ENCODE measurements at regions not wholly inside any gene's neighbourhood (a gene's known extent, or its start where the extent isn't known, plus 50 kb on each side); places are given as distances from the start of the nearest gene placed in this dataset.

DNA sequence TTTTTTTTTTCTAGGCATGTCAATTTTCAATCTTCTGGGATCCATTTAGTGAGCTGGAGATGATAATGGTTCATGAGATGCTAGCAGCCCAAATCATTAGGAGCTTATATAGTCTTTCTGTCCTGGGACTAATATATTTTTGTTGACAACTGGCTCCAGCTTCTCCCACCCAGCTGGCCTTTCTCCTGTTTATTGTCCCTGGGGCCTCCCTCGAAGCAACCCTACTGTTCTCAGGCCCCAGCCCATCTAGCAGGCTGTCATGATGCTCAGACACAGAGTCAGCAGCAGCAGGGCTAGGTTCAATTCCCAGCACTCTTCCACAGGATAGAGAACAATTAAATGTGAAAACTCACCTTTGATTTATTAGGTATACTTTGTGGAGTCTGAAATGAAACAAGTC is 127.6 kb upstream of the MID1 start:
- no peak for DNase-seq (ENCODE audit: low read depth in 2 of 2)

DNA sequence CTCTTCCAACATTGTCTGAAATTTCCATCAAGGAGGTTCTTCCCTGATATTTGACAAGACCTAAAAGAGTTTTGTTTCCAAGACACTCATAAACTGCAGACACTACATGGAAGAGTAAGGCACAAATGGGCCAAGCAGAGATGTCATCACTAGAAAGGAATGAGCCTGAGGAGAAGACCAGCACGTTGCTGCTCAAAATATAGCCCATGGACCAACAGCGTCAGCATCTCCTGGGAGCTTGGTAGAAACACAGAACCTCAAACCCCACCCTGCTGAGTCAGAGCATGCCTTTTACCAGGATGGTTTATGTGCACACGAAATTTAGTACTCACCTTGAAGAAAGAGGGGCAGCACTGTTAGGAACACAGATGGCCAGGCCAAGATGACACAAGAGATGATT is 128.7 kb upstream of the MID1 start:
- no peak for DNase-seq (ENCODE audit: low read depth in 2 of 2)

DNA sequence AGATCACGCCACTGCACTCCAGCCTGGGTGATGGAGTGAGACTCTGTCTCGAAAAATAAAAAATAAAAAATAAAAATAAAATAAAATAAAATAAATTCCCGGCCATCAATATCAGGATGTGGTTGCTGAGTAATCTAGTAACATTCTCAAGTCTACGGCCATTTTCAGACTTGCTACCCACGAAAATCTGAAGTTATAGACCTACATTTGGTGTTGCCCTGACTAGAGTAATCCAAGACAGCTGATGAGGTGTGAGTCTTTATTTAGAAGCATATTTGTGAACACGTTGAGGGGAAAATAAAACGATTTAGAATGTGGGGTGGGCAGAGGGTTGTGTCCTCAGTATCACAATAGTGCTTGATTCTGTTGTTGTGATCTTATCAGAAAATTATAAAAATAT is 130.2 kb upstream of the MID1 start:
- DNase-seq (ENCODE audit: low read depth in 2 of 2) = no peak

DNA sequence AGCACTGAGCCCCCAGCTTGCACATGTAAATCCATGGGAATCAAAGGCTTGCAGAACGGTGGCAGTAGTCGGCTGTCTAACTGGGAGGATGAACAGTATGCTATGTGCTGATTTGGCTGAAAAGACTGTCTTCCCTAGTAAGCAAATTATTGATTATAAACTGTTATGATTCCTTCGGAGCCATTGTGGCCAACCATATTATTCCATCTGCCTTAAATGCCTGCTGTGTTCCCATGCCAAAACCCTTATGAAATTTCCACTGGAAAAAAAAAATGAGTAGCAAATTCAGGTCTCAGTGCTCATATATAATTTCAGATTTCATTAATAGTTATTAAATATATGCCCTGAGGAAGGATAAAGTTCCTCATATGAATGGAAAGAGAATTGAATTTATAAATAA is 132.7 kb upstream of the MID1 start:
- no peak for DNase-seq (ENCODE audit: low read depth in 2 of 2)

DNA sequence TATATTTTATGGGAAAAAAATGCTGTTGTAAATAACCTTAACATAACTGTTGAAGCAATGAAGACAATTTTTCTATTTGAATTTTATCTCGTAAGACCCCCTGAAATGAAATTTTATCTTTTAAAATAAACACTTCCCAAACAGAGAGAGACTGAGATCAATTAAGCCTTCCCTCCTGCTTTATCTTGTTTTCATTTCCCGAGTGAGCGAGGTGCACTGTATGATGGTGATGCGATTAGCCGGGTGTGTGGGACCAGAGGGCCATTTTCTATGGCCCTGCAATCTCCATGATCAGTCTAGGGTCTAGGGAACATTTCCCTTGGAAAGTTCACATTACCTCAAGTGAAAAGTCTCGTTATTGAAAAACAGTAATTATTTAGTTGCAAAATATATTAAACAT is 134.1 kb upstream of the MID1 start:
- DNase-seq (ENCODE audit: low read depth in 2 of 2) = no peak

DNA sequence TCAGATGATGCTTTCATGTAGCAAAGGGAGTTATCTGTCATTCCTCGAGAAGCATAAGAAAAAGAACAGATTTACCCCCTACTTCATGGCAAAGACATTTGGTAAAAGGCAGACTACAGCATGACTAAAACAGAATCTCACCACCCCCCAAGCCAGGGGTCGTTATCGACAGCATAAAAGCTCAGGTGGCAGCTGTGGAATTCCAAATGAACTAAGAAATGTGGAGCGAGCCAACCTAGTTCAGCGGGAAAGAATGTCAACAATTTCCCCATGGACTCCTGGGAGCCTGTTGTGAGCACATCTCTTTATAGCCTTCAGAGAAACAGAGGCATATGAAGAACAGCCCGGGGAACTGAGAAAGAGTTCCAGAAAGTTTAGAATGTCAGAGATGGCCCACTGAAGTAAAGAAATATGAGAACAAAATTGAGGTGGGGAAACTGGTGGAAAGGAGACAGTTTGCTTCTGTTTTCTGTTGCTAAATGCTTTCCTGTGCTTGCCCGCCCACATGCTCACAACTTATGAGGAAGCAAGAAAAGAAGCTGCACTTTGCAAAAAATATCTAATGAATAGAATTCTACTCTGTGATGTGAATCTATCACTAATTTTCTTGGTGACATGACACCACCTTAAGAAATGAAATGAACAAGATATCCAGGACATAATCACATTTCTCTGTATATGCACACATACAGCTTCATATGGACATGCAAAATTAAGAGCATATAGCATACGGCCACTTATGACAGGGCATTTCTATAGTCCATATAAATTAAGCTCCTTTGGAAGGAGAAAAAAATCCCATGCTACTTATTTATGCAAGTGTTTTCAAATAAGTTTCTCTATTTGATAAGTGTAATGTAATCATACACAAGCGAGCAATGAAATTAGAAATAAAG is 135.3 kb upstream of the MID1 start:
- no peak for DNase-seq (ENCODE audit: low read depth in 2 of 2)

DNA sequence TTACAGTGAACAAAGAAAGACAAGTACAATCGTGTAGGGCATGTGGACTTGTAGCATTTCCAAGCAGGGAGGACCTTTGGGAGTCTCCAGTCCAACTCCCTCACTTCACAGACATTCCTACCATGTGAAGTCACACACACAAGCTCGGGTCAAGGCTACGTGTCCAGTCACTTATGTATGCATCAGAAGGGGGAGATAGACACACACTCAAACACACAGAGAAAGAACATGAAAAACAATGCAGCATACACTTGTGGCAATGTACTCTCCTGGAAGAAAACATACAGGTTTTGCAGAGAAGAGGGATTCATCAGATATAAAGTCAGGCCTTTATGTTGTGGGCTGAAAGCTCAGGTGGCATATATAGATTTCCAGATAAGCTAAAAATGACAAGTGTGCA is 136.1 kb upstream of the MID1 start:
- no peak for DNase-seq (ENCODE audit: low read depth in 2 of 2)

DNA sequence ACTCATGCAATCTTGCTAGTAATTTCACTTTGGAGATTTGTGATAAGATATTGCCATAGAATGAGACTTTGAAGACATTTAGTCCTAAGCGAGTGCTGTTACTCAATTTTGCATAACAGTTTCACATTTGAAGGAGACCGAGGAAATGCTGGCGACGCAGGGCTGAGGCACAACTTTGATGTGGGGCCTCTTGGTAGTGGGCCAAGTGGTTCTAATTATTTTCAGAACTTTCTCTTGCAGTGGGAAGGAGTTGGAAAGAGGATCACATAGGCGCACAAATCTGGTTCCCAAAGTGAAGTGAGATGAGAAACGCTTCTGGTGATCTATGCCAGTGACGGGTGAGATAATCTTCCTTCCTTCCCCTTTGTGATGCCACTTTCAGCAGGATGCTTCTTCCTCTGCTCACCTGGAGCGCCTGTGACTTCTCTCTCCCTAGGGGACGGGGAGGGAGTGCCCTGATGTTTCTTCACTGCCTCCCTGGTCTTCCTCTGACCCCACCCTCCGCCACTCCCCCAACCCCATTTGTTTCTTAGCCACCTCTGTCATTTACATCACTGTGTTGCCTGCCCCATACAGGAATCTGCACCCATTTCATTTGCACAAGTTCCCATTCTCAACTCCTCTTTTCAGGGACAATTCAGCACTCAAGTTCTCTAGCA is 138.9 kb upstream of the MID1 start:
- DNase-seq (ENCODE audit: low read depth in 2 of 2) = no peak

DNA sequence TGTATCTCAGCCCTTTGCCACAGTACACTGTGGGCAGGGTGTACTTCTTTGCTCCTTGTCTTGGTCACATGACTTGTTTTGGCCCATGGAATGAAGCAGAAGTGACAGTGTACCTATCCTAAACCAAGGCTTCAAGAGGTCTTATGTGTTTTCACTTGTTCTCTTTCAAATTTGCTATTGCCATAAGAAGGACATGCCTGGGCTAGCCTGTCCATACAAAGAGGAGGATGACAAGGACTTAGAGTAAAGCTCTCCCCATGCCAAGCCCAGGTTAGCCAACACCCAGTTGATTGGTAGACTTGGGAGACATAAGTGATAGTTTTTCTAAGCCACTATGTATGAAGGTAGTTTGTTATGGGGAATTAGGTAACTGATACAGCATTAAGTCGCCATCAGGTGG is 141.1 kb upstream of the MID1 start:
- no peak for DNase-seq (ENCODE audit: low read depth in 2 of 2)

DNA sequence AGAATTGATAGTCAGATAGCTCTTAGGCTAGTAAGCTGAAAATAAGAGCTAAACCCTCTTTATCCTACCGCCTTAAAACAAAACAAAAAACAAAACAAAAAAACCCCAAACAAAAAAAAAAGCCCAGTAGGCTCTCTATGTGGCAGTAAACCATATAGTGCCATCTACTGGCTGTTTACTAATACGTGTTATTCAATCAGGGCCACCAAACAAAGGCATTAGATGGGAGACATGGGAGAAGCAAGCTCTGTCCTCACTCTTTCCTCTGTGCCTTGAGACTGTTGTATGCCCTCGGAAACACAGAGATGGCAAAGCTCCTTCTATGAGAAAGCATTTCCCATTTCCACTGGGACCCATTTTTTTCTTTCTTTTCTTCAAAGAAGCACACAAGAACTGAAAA is 148.8 kb upstream of the MID1 start:
- DNase-seq (ENCODE audit: low read depth in 2 of 2) = no peak

DNA sequence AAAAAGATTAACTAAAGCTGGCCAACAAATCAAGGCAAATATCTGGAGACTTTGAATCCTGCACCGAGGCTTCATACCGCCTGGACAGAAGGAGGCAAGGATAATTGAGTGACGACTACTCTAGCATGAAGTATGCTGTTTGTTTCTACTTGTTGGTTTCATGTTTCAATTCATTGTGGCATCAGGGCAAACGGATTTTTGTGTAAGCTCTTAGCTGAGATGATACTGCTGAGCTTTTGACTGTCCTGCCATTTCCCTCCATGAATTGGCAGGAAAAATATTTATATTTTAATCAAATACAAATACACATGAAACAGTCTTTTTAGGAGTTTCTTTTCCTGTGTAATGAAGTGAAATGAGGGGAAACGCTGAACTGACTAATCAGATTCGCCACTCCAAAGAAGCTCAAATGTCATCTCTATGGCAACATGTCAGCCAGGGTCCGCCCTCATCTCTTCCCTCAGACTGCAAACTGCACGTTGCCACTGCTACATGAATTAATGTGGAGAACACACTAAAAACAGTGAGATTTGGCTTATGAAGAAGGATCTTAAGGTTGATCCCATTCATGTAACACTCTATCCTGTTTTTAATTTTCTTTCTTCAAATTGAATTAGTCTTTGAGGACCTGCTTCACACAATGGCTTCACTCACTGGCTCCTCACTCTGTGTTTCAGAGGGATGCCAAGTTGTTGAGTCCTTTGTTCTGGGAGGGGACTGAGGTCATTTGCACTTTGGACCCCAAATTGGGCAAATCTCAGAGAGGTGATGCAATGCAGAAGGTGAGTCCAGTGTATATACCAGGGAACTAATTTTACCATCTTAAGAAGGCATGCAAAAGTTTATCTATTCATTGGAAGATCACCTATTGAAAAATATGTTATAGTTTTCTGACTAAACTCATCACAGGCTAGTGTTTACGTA is 149.6 kb upstream of the MID1 start:
- no peak for DNase-seq (ENCODE audit: low read depth in 2 of 2)

DNA sequence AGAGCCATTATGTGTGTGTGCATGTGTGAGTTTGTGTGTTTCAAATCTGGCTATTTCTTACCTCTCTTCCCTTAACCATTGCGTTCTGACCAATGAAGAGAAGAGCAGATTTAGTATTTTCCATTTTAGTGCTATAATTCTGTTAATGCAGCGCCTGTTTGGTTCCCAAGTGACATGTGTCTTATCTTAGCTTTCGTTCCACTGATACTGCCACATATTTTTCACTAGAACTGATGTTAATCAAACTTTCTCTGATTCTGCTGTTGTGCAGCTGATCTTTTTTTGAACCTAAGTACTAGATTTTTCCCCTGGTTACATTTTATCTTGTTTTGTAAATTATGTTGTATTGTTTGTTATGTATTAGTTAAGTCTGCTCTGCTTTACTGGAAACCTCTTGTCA is 152.9 kb upstream of the MID1 start:
- no peak for DNase-seq (ENCODE audit: low read depth in 2 of 2)

DNA sequence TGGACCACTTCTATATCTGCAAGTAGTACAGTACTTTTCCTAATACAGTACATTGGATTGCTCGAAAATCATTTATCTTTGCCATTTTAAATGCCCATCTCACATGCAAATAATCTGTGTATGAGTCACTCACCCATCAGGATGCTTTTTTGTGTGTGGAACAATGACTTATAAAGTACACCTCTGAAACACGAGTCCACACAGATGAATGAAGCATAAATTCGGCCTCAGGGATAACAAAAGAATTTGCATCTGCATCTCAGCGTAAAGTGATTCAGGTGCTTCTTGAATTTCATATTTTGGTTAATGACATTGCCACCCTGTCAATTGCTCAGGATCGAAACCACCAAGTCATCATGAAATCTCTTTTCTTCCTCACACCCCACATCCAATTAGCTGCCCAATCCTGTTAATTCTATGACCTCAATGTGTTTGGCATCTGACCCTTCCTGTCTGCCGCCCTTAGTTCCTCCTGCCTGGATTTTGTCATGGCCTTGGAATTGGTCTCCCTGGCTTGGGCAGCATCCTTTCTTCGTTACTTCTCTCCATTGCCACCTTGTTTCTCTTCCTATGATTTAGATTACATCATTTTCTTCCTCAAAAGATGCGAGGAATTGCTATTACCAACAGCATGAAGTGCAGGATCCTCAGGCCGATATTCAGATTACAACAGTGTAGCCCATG is 161.6 kb upstream of the MID1 start:
- DNase-seq (ENCODE audit: low read depth in 2 of 2) = no peak

DNA sequence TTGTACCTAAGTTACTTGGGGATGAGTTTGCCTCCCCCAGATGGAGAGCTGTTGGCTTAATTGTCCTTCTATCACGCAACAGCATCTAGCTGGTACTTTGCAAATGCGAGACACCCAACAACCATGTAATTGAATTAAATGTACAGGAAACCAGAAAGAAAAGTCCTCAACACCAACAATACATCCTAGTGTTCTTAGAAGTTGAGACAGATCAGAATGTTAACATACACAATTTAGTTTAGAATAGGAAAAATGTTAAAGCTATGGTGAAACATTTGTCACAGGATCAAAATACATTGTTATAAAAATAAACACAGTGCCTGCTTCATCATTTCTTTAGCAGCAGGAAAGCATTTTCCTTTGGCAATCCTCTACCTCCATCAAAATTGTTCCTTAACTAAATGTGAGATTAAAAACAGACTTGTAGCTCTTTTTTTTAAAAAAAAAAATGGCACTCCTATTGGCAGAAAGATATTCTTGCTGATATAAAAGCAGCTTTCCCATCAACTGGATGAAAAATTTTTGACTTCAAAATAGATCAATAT is 163.1 kb upstream of the MID1 start:
- no peak for DNase-seq (ENCODE audit: low read depth in 2 of 2)

DNA sequence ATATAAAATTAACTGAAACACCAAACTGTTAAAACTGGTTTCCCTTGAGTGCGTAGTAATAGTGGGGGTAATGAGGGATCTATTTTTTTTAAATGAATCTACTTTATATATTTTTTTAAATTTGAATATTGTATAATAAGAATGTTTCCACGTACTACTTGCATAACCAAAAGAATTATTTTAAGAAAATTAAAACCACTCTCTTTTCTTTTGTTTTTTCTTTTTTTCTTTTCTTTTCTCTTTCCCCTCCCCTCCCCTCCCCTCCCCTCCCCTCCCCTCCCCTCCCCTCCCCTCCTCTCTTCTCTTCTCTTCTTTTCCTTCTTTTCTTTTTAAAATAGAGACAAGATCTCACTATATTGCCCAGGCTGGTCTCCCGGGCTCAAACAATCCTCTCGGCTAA is 166.9 kb upstream of the MID1 start:
- DNase-seq (ENCODE audit: low read depth in 2 of 2) = no peak

DNA sequence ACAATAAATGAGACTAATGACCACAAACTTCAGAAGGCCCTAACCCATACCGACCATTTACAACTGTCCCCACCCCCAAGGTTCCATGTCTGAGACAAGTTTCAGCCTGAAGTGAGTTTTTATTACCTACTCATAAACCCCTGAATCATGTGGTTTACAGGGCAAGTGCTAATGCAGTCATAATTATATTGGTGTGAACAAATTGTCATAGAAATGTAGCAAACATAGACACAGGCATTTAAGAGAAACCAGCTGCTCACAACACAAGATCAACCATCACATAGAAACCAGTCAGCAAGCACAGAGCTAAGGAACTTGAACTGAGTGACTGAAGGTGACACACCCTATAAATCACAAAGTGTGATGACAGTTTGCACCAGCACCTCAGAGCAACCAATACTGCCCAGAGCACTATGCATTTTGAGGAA is 173.8 kb upstream of the MID1 start:
- no peak for DNase-seq (ENCODE audit: low read depth in 2 of 2)

DNA sequence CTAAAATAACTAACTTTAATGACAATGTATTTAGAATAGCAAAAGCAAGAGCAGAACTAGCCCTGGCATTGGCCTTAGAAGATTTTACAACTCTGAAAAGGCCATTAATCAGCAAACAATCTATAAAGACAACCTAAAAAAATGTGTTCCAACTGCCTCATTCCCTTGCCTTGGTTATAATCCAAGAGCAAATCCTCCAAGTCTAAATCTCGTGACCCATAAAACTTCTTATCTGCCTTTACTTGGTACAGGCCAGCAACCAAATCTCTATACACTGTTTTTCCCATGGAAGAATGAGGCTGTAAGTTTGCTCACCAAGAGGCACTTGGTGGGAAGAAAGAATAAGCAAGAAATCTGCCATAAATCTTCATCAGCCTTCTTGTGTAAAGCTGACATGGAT is 175.3 kb upstream of the MID1 start:
- no peak for DNase-seq (ENCODE audit: low read depth in 2 of 2)

DNA sequence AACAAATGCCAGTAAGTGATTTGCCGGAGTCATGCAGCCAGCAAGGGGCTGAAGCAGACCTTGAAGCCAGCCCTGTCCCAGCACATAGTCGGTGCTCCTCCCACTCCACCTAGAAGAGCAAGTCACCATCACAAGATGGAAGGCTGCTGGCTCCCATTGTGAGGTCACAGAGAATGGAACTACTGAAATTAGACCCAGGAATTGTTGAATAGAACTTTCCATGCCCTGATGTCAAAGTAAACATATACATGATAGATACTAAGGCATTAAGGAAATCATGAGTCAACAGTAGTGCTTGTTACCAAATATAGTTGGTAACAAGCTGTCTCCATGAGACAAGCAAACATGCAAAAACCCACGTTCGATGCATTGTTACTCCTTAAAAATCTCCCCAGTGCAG is 177.1 kb upstream of the MID1 start:
- no peak for DNase-seq (ENCODE audit: low read depth in 2 of 2)

DNA sequence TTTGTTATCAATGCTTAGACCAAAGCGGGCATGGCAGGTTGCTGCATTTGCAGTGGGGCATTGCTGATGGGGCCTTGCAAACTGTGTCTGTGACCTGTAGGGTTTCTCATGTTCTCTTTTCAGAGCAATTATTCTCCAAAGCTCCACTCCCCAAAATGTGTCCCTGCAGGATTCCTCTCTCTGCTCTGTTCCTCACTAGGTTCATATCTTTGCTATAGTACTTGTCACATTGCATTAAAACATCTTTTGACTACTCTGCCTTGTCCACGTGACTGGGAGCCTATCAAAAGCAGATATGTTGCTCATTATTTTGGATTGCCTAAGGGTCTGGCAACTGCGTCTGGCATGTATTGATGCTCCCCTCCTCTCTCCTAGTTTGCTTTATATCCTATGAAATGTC is 177.7 kb upstream of the MID1 start:
- no peak for DNase-seq (ENCODE audit: low read depth in 2 of 2)

DNA sequence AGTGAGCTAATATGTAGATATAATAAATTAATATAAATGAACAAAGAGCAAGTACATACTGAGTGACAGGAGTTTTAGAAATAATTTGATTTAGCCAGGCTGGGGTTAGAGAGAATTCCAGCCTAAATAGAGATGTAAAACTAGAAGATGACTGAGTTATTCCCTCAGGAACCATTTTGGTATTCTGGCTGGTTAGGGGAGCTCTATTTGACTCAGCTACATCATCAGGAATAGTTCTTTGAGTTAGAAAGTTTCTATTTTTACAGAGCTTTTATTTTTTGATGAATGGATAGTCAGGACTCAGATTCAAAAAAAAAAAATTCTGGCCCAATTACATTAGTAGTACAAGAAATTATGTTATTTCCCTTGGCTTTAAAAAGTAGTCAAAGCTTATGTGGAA is 180.4 kb upstream of the MID1 start:
- no peak for DNase-seq (ENCODE audit: low read depth in 2 of 2)

DNA sequence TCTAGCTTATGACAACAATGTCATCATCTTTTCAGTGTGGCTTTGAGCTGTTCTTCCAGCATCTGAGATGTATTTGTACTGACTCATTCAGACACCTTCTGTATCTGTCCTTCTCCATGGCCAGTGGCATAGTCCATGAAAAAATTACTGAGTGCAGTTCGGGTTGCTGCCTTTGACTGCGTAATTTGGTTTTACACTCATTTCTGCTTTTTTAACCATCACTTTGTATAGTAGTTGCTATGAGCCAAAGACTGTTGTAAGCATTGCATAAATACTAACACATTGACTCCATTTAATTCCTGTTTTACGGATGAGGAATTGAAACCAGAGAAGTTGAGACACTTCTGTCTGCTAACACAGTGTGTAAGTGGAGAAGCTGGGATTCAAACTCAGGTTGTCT is 190.7 kb upstream of the MID1 start:
- DNase-seq (ENCODE audit: low read depth in 2 of 2) = no peak

DNA sequence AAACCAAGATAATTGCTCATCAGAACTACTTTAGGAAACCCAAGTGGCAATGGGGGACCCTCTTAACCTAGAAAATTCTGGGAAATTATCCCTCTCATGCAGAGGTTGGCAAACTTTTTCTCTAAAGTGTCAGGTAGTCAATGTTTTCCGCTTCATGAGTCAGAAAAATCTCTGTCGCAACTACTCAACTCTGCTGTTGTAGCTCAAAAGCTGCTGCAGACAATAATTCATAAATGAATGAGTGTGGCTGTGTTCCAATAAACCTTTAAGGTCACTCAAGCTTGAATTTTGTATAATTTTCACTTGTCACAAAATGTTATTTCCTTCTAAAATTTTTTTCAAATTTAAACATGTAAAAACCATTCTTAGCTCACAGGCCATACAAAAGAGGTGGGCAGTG is 193.4 kb upstream of the MID1 start:
- DNase-seq (ENCODE audit: low read depth in 2 of 2) = no peak

All from stimulated activated CD4-positive, alpha-beta T cell treated with anti-CD3 and anti-CD28 coated beads, Interleukin-1b, Interleukin-23, amount 100 ng/mL, for 4 hours (primary cell).